HG03460 (cell line): ENCODE measurements at regions not wholly inside any gene's neighbourhood (a gene's known extent, or its start where the extent isn't known, plus 50 kb on each side); places are given as distances from the start of the nearest gene placed in this dataset.

Experiments used
- ATAC-seq: cut with Tn5 transposase; IDR thresholded peaks from one replicate; pipeline ENCODE4 v1.9.1; 2021; ENCODE audit not compliant: unreplicated experiment

DNA sequence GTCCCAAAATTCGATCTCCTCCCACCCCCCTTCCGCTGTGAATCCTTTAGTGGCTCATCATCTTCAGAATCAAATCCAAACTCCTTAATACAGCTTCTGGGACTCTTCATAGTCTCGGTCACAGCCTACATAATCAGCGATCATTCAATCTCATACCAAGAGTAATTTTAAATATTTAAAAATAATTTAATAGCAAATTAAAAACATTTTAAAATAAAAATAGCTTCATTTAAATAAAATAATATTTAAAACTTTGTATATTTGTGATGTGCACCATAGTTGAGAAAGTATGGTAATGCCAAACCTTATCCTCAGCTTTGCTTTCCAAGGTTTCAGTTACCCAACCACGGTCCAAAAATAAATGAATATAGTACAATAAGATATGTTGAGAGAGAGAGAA, 70.0 kb upstream of the NR3C1 start:
- ATAC-seq = no peak

DNA sequence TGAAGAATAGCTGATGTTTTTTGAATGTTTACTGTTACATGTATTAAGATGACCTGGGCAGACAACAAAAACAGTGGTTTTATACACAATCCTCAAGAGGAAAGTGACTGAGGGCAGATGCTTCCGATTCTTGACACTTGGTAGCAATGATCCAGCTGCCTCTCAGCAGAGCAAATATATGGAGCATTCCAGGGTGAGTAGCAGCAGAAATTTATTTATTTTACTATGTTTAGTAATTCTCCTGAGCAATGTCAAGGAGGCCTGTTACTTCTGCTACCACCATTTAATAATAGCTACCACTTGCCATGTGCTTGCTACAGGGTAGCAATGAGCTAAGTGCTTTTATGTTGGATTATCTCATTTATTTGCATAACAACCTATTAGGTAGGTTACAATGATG, 69.1 kb upstream of the NR3C1 start:
- no peak for ATAC-seq

DNA sequence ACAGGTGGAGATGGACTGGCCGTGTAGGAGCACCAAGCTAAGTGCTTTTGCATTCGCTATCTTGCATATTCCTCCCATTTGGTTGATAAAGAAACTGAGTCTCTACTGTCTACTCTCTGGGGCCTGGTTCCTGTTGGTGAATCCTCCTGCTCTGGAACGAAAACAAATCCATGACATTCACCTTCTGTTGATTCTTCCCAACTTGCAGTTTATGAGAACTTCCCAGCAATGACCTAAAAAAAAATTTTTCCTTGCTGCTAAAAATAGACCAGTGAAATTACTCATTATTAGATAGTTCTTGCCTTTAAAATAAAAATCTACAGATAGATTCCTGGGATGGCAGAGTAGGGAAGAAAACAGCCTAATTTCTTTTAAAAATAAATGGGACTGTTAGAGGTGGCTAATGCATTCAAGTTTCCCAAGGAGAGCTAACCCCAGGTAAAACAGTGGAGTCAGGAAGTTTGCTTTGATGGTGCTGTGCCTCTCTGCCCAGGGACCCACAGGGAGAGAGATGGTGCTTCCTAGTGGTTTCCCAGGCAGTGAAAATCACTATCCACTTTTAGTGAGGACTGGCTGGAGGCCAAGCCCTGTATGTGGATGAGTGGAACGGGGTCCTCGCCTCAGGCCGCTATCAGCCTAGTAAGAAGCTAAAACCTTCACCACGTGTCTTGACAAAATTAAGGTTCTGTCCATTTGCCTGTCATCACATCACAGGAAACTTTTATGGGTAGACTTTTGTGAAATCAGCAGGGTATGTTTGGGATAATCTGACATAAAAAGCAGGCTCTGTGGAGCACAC, 68.4 kb upstream of the NR3C1 start:
- no peak for ATAC-seq

DNA sequence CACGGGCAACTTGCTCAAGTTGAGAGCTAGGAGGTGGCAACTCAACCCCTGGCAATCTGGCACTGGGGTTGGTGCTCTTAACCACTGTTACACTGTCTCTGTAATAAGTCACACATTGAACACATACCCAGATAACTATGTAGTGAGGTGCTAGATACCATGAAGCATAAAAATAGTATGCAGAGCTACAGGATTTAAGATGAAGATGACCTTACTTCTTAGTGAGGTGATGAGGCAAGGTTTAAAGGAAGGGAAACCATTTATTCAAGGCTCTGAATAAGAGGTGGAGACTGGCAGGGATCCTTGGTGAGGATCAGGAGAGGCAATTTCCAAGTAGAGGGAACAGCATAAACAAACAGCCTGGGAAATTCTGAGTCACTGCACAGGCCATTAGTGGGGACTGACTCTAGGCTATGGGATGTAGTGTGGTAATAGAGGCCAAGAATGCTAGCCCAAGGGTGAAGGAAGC, 67.6 kb upstream of the NR3C1 start:
- no peak for ATAC-seq

DNA sequence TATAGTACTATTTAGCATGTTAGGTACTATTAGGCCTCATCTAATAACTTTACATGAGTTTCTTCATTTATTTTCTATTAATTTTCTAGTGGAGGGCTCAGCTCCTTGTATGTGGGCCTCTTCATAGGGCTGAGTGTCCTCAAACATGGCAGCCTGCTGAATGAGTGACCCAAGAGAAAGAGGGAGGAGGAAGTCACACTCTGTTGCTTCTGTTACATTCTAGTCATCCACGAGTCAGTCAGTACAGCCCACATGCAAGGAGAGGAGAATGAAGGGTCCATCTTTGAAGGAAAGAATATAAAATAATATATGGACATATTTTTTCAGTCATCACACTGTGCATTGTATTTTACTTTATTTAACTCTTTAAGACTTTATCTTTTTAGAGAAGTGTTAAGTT, 66.6 kb upstream of the NR3C1 start:
- no peak for ATAC-seq

DNA sequence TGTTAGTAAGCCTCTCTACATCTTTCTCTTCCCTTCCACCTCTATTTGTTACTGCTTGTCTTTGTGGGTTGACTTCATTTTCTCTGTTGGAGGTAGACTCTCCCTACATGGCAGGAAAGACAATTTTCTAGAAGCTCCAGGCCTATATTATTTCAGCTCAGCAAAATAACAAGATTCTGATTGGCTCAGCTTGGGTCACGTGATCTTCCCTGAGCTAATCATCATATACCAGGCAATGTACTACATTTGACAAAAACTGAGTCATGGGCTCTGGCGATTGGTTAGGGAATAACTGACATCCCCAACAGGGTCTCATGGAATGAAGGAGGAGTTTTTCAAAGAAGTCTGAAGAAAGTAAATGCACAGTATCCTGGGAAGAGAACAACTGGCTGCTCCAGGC, 65.6 kb upstream of the NR3C1 start:
- ATAC-seq = no peak

DNA sequence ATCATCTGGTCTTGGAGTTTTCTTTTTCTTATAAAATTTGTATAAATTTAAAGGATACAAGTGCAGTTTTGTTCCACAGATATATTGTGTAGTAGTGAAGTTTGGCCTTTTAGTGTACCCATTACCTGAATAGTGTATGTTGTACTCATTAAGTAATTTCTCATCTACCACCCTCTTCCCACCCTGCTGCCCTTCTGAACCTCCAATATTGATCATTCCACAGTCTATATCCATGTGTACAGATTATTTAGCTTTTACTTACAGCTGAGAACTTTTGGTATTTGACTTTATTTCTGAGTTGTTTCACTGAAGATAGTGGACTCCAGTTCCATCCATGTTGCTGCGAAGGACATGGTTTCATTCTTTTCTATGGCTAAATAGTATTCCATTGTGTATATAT, 63.1 kb upstream of the NR3C1 start:
- ATAC-seq = no peak

DNA sequence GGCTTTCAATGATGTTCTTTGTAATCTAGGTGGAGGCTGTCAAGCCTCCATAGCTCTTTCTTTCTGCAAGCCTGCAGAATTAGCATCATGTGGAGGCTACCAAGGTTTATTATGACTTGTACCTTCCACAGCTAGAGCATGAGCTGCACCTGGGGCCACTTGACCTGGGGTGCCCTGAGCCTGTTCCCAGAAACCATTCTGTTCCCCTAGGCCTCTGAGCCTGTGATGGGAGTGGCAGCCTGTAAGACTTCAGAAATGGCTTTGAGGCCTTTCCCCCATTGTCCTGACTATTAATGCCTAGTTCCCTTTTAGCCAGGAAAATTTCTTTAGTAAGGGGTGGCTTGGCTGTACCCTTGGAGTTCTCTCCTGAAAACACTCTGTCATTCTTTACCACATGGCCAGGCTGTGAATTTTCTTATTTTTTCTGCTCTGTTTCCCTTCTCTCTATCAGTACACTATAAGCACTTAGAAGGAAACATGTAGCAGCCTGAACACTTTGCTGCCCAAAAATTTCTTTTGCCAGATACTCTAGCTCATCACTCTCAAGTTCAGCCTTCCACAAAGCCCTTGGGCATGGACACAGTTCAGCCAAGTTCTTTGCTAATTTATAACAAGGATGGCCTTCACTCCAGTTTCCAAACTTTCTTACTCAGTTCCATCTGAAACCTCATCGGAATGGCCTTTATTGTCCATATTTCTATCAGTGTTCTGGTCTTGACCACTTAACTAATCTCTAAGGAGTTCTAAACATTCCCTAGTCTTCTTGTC, 61.4 kb upstream of the NR3C1 start:
- no peak for ATAC-seq

DNA sequence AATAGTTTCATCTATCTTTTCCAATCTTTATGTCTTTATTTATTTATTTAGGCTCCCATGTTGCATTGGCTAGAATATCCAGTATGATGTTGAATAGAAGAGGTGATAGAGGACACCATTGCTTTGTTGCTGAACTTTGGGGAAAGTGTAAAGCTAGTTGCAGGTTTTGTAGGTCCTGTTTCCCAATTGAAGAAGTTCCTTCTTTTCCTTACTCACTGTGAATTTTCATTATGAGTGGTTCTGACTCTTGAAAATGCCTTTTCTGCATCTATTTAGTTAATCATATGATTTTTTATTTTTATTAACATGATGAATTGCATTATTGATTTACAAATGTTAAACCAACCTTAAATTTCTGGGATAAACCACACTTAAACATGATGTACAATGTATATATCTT, 58.9 kb upstream of the NR3C1 start:
- no peak for ATAC-seq

DNA sequence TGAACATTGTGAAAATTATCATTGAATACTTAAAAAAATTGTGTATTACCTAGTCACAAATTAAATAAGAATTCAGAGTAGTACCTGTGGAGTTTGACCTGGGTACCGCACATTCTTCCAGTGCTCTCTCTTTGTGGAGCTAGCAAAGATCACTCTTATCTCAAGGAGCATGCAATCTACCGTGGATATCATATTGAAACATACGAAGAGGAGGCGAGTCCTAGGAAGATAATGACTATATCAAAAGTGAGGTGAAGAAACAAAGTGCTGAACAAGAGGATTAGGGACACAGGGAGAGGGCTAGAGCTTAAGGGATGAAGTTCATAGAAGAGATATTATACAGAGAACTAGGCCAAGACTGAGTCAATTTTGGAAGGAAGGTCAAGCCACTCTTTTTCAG, 55.9 kb upstream of the NR3C1 start:
- ATAC-seq = no peak

DNA sequence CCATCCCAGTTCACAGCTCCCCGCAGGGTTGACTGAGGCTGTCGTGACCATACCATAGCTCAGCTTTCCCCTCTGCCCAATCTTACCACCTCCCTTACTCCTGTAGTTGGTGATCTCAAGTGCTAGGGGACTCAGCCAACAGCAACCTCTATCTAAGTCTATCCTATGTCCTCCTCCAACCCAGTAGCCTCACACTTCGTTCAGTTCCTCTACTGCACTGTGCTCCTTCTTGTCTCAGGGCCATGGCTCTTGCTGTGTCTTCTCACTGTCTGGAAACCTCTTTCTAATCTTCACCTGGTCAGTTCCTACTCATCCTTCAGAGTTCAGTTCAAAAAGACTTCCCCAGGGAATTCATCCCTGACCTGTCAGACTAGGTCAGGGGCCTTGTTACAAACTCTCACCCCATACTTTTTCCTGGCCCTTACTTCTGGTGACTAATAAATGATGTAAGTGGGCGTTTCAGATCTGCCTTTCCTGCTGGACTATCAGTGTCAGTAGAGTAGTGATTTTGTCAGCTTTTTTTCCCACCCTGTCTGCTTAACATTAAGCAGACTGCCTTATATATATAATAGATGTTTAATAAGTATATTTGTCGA, 53.6 kb upstream of the NR3C1 start:
- ATAC-seq = no peak

DNA sequence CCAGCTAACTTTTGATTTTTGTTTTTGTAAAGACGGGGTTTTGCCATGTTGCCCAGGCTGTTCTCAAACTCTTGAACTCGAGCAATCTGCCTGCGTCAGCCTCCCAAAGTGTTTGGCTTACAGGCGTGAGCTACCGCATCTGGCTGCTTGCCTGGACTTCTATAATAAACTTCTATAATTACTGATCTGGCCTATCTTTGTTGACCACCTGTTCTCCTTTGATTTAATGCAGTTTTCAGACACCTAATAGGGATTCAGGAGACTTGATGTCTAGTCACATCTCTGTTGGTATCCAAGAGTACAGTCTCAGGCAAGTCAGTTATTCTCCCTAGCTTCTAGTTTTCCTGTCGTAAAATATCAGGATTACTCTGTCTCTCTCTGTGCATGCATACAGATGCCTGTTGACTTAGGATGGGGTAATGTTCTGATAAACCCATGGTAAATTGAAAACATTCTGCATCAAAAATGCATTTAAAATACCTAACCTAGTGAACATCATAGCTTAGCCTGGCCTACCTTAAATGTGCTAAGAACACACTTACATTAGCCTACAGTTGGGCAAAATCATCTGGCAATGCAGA, 51.5 kb upstream of the NR3C1 start:
- no peak for ATAC-seq

DNA sequence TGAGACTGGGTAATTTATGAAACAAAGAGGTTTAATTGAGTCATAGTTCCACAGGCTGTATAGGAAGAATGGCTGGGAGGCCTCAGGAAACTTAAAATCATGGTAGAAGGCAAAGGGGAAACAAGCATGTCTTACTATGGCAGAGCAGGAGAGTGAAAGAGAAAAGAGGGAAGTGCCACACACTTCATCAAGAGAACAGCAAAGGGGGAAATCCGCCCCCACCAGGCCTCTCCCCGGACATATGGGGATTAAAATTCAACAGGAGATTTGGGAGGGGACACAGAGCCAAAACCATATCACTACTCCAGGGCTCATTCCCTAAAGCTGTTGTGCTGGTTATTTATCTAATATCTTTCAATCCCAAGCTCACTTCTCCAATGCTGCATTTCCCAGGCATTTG, 50.2 kb upstream of the NR3C1 start:
- ATAC-seq = no peak
